SU-DHL-6 (cell line): ENCODE measurements at regions not wholly inside any gene's neighbourhood (a gene's known extent, or its start where the extent isn't known, plus 50 kb on each side); places are given as distances from the start of the nearest gene placed in this dataset.

Experiments
- CTCF ChIP-seq: fragments of 200-600 bp; sonication (generic); IDR thresholded peaks from one replicate; pipeline ENCODE4 v1.5.1; 2017; ENCODE audit warnings: antibody characterized with exemption, mild to moderate bottlenecking, low read length, moderate library complexity; ENCODE audit not compliant: insufficient read depth, poor library complexity, severe bottlenecking
- EZH2phosphoT487 ChIP-seq: fragments of 200-600 bp; sonication (generic), shearing (Covaris generic); conservative IDR thresholded peaks from 2 replicates; pipeline ENCODE4 v1.6.1; 2018; ENCODE audit warnings: mild to moderate bottlenecking, antibody characterized with exemption, low read length, moderate library complexity, mixed read lengths

GRCh38 chr2:192443831-192444230 lies 249.1 kb upstream of the TMEFF2 start:
- TF ChIP-seq CTCF (no peak), EZH2phosphoT487 (no peak)
